Ishikawa (cell line): ENCODE measurements at regions not wholly inside any gene's neighbourhood (a gene's known extent, or its start where the extent isn't known, plus 50 kb on each side); places are given as distances from the start of the nearest gene placed in this dataset.
A peak's percentile ranks its signal among the peaks of the same experiment; 100 is the strongest.

Experiments used
- CEBPB ChIP-seq: IDR thresholded peaks from 2 replicates; pipeline ENCODE4 v1.6.1; 2012
- EGR1 ChIP-seq: IDR thresholded peaks from 2 replicates; pipeline ENCODE4 v1.6.1; 2012
- EP300 ChIP-seq: IDR thresholded peaks from 2 replicates; pipeline ENCODE4 v1.6.1; 2012; ENCODE audit warnings: borderline replicate concordance
- FOXM1 ChIP-seq: IDR thresholded peaks from 2 replicates; pipeline ENCODE4 v1.6.1; 2012; ENCODE audit warnings: low read depth, borderline replicate concordance
- MAX ChIP-seq: IDR thresholded peaks from 2 replicates; pipeline ENCODE4 v1.6.1; 2012
- NFIC ChIP-seq: IDR thresholded peaks from 2 replicates; pipeline ENCODE4 v1.6.1; 2012
- RAD21 ChIP-seq: IDR thresholded peaks from 2 replicates; pipeline ENCODE4 v1.6.1; 2012; ENCODE audit warnings: low read depth
- REST ChIP-seq: IDR thresholded peaks from 2 replicates; pipeline ENCODE4 v1.6.1; 2012; ENCODE audit warnings: low read depth, mild to moderate bottlenecking
- TAF1 ChIP-seq: IDR thresholded peaks from 2 replicates; pipeline ENCODE4 v1.6.1; 2012; ENCODE audit warnings: low read depth, mild to moderate bottlenecking
- TCF12 ChIP-seq: IDR thresholded peaks from 2 replicates; pipeline ENCODE4 v1.6.1; 2012; ENCODE audit warnings: low read depth
- TEAD4 ChIP-seq: IDR thresholded peaks from 2 replicates; pipeline ENCODE4 v1.6.1; 2012
- YY1 ChIP-seq: IDR thresholded peaks from 2 replicates; pipeline ENCODE4 v1.6.1; 2012; ENCODE audit warnings: low read depth

- TF ChIP-seq EP300 (peak; percentile 93), REST (no peak), EGR1 (no peak), RAD21 (0 out of 2 replicates have a peak, but pooled peaks have one; percentile 17), TAF1 (no peak), TCF12 (peak; percentile 94), YY1 (no peak), MAX (peak; percentile 23; the same call in 1 of the 2 replicates), CEBPB (peak; percentile 52; the same call in 1 of the 2 replicates), FOXM1 (peak; percentile 89), NFIC (peak; percentile 53; the same call in 1 of the 2 replicates), TEAD4 (peak; percentile 99)
Measured at GRCh38 chr13:99687723-99688397, 186.6 kb downstream of the TM9SF2 start.
